Right ventricle myocardium inferior (tissue), 1 donor: ENCODE measurements at regions not wholly inside any gene's neighbourhood (a gene's known extent, or its start where the extent isn't known, plus 50 kb on each side); places are given as distances from the start of the nearest gene placed in this dataset.

ENCODE experiments used
- ATAC-seq: fragments of 200-7000 bp; cut with Tn5 transposase; one replicate; pipeline ENCODE4 v1.9.1; 2020; ENCODE audit warnings: mild to moderate bottlenecking, moderate library complexity
- DNase-seq: peaks from one replicate; pipeline ENCODE4 v3.0.0; 2021; ENCODE audit errors: missing footprints
- intact Hi-C: fragments of 100-400 bp; cut with DNase I; formaldehyde crosslinking; loops from one replicate; pipeline ENCODE4 v1.11.0; 2022
- donor health status: DM: no; HTN: yes; CAD: no; lungs with severe emphysema.

DNA sequence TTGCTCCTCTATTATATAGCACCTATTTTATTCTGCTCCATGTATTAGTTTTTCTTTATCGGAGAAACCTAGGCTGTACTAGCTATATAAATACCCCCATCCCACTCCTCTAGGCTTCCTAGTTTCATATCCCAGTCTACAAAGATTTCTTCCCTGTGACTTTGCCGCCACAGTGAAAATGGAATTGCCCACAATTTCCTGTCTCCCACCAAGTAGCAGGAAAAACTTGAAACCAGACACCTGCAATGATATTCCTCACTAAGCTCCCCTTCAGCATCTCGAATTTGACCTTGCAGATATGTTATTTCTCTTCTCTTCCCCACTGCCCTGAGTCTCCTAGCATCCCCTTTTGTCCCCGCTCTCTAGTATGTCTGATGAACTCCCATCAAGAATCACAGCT is 685.8 kb upstream of the CCDC54 start:
- intact Hi-C loops = no loop called here
- ATAC-seq (no peak), DNase-seq (no peak)

- DNase-seq (no peak), ATAC-seq (no peak)
- intact Hi-C loops = no loop called here
Measured at GRCh38 chr3:106692624-106693023, 684.6 kb upstream of the CCDC54 start.

DNA sequence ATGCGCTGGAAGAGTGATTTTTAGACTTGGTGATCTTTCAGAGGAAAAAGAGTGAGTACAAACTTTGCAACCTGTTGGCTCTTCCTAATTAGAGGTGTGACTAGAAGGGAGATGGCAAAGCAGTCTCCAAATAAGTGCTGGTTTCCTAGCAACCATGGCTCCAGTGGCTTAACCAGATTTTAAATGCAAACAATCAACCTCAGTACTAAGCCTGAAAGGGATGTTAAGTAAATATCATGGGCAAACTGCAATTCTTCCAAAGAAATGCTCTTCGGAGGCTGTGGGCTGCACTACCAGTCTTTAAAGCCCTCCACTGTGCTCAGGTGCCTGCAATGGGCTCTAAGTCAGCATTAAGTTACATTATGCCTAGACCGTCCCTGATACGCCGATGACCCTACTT is 678.1 kb upstream of the CCDC54 start:
- ATAC-seq = no peak
- intact Hi-C loops = no loop called here
- DNase-seq = no peak

- DNase-seq (no peak), ATAC-seq (no peak)
- intact Hi-C loops = no loop called here
Measured at GRCh38 chr3:106700981-106701380, 676.3 kb upstream of the CCDC54 start.

DNA sequence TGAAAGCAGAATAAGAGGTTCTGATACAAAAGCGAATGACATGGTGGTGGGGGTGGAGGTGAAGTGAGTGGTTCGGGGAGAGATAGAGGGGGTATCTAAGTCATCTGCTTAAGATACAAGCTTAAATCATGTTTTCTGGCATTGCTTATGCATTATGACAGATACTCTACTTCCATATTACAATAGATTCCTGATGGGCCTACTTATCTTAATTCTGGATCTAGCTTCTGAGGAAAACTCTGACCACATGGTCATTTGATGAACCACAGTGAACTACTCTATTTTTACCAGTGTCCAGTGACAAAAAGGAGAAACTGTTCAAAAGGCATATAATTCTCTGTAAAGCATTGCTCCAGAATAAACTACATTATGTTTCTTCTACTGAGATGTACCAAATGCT is 673.7 kb upstream of the CCDC54 start:
- no peak for DNase-seq
- intact Hi-C loops = no loop called here

DNA sequence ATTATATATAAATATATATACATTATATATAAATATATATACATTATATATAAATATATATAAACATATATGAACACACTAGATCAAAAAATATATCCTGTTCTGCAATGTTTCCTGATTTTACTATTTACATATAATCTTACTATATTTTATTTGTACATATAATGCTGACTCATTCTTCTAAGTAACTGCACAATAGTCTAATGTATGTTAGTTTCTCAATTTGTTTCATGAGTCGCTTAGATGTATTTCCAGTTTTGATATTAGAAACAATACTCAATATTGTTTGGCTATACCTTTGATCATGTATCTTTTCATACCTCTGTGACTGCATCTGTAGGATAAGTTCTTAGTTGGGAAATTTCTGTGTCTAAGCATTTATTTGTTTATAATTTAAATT is 669.9 kb upstream of the CCDC54 start:
- ATAC-seq = no peak
- intact Hi-C loops = no loop called here

More for the DNA sequence above, 673.7 kb upstream of the CCDC54 start:
- no peak for ATAC-seq

DNA sequence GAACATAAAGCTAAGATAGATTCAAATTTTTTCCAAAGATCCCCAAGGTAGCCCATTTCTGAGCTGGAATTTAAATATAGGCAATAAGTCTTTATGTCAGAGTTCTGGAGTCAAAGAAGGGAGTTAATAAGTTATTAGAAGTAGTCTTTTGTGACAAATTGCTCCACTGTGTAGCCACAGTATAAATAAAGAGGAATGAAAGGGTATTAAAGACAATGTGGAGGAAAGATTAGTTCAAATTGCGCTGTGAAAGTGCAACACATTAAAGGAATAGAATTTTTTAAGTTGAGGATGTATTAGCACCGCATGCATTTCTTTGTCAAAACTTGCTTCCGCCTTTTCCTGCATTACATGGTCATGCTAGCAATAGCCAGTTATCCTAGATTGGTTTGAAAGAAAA is 666.6 kb upstream of the CCDC54 start:
- DNase-seq = no peak
- ATAC-seq = no peak

More for the DNA sequence above, 669.9 kb upstream of the CCDC54 start:
- no peak for DNase-seq

DNA sequence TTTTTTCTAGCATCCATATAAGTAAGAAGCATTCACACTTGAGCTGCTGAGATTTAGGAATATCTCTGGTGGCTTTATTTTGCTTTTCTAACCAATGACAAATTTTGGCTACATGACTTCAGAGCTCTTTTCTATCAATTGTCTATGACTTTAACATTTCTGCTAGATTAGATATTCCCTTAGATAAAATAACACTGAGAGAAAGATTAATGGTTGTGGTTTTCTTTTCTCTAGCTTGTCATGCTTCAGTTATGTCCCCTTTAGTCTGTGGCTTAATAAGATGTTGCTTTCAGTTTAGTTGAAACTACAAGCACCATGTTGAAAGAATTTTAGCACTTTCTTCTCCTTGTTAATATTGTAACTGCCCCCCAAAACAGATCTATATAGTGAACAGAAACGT is 665.6 kb upstream of the CCDC54 start:
- intact Hi-C loops = no loop called here
- ATAC-seq (no peak), DNase-seq (no peak)

More for the DNA sequence above, 666.6 kb upstream of the CCDC54 start:
- intact Hi-C loops = no loop called here

- no peak for ATAC-seq
- no peak for DNase-seq
- intact Hi-C loops = no loop called here
Measured at GRCh38 chr3:106714400-106714799, 662.8 kb upstream of the CCDC54 start.

DNA sequence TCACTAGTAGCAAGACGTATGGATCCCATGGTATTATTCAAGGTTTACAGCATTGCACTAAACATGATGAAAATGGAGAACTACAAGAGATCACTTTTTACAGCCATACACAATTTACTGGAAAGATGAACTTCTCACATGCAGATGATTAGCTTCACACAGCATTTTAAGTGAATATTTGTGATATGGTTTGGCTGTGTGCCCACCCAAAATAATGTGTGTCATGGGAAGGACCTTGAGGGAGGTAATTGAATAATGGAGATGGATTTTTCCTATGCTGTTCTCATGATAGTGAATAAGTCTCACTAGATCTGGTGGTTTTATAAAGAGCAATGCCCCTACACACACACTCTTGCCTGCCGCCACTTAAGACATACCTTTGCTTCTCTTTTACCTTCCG is 662.0 kb upstream of the CCDC54 start:
- no peak for DNase-seq
- intact Hi-C loops = no loop called here
- ATAC-seq = no peak

DNA sequence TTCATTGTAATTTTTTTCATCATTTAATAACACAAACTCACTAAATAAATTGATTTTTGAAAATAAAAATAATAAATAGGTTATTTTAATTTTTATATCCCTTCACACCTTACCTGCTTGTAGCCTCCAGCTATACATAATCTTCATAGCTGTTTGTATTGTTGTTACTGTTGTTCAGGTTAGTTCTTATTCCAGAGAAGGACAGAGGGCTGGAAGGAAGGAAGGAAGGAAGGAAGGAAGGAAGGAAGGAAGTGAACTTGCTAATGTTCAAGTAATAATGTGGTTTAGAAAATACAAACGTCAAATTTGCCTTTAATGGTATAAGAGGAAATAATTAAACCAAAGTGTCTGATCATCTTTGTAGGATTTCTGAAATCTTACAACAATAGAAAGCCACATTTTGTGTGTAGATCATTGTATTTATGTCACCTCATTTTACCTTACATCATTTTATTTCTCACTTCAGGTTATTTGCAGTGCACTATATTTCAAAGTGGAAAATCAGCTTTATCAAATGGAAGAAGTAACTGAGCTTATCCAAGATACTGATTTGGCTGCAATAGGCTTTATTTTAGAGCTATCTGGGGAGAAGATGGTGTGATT is 660.0 kb upstream of the CCDC54 start:
- intact Hi-C loops = no loop called here
- ATAC-seq (no peak), DNase-seq (no peak)

GRCh38 chr3:106719077-106719476 is 658.2 kb upstream of the CCDC54 start:
- DNase-seq (no peak), ATAC-seq (no peak)
- intact Hi-C loops = no loop called here

GRCh38 chr3:106719583-106719982 is 657.7 kb upstream of the CCDC54 start:
- ATAC-seq = no peak
- DNase-seq = no peak
- intact Hi-C loops = no loop called here

DNA sequence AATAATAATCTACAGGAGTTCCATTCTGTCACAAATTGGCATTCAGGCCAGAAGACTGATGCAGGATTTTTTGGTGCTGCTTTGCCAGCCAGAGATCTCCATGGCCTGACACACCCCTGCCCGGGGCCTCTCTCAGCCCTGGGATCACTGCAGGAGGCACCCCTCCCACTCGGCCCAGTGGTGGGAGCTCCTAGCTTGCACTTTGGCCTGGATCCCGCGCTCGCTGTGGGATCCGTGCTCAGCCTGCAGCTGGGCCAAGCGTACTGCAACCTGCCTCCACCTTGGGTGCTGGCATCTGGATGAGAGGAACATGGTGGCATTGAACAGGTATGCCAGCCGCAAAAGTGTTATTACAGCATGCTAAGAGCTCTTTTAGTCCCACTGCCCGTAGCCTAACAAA is 656.7 kb upstream of the CCDC54 start:
- ATAC-seq (no peak), DNase-seq (no peak)
- intact Hi-C loops = no loop called here

- ATAC-seq (no peak), DNase-seq (no peak)
- intact Hi-C loops = no loop called here
Measured at GRCh38 chr3:106725566-106725965, 651.7 kb upstream of the CCDC54 start.

DNA sequence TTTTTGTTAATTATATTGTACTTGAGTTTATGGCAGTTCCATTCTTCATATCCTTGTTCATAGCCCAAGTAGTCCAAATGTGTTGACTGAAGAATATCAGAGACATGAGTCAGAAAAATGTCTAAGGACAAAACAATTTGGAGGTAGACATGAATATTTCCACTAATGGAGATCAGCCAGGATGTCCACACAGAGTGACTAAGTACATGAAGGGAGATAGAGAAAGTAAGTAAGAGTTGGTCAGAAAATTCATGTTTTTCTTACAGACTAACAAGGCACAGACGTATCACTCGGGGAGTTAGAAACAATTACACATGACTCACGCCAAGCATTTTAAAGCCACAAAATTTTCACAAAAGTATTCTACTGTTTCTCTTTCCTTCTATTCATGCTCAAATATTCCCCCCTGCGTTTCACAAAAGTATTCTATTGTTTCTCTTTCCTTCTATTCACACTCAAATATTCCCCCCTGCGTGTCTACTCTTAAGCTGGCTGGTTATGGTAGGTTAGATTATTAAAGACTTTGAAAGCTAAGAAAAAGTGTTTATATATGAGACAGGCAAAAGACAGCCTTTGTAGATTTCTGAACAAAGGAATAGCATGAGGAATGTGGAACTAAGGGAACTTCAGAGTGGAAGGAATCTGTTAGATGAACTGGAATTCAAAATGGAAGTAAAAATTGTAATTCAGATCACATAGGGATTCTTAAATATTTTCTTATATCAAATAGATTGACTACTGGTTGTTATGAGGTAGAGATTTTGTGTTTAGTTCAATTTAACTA is 648.7 kb upstream of the CCDC54 start:
- intact Hi-C loops = no loop called here
- no peak for ATAC-seq
- no peak for DNase-seq

DNA sequence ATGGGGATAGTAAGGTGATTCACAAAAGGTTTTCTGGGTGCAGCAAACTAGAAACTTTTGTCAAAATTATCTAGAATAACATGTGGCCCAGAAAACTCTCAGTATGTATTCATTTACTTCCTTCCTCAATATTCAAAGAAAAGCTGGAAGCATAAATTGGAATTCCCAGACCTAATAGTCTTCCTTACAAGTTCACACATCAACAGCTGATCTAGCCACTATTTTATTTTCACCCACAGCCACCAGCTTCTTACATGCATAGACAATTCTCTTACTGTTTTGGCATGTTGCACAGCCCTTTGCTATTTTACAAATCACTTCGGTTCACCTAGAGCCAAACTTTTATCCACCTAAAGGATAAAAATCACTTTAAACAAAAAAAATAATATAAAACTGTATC is 647.8 kb upstream of the CCDC54 start:
- DNase-seq (no peak), ATAC-seq (no peak)
- intact Hi-C loops = no loop called here

GRCh38 chr3:106731230-106731629 is 646.0 kb upstream of the CCDC54 start:
- intact Hi-C loops = no loop called here
- no peak for DNase-seq
- no peak for ATAC-seq

DNA sequence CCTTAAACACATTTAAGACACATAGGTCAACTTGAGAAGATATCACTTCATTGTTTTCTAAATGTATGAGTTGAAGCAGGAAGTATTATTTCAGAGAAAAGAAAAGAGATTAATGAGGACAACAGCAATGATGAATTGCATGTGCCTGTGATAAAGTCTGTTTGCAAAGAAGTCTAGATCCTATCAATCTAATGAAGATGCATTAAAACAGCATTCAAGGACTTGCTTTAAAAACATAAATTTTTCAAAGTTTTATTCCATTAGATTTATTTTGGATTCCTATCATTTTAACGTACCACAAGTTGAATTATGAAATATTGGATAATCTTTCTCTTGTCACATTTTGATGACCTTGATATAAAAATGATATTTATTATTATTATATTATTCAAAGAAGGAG is 642.5 kb upstream of the CCDC54 start:
- DNase-seq (no peak), ATAC-seq (no peak)
- intact Hi-C loops = no loop called here

DNA sequence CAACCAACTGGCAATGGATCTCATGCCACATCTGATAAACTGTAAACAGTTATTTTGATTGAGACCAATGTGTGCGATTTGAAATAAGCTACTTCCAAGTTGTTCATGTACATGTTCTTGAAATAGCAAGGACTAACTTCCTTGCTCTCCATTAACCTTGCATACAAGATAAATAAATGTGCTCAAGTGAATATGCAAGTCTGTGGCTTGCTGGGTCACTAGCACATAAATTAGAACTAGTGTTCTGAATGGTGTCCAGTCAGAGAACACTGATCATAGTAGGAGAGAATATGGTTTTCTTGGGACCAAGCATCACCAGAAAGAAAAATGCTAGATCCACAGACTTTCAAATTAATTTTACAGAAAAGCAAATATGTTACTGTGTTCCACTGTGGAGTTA is 640.0 kb upstream of the CCDC54 start:
- ATAC-seq (no peak), DNase-seq (no peak)
- intact Hi-C loops = no loop called here

DNA sequence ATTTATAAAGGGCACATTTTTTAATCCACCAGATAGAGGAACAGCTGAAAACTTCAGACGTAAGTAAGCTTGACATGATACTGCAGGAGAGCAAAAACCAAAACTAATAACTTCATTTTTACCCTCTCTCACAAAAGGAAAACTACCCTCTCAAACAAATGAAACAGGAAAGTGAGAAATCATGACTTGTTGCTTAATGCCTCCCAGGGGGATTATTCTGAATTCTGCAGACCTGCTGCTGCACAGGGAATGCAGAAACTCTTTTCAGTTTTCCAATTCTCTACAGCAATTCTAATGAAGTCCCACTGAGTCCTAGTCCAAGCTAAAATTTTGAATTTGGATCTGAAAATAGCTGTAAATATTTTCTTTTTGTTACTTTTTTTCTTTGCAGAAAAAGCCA is 637.1 kb upstream of the CCDC54 start:
- DNase-seq = no peak
- ATAC-seq = no peak
- intact Hi-C loops = no loop called here
